ENCODE measurements at regions not wholly inside any gene's neighbourhood (a gene's known extent, or its start where the extent isn't known, plus 50 kb on each side); places are given as distances from the start of the nearest gene placed in this dataset.

GRCh38 chr16:5826332-5826731, 728.7 kb upstream of the EEF2KMT start:
- H3K36me3 Mint-ChIP-seq (ENCODE audit: low read depth): no peaks in the 10 kb centered on the region; the same call in 2 of the 3 replicates
- H3K27me3 Mint-ChIP-seq (ENCODE audit: insufficient read depth, low read depth, poor library complexity): peaks cover 2% of the 10 kb centered on the region
- TF ChIP-seq ETS1 (IDR thresholded peaks at IDR 0.05): no peak
- TF ChIP-seq POLR2AphosphoS5 (IDR thresholded peaks at IDR 0.05; ENCODE audit: low read depth): no peak
- no peak for TF ChIP-seq STAT1 (IDR thresholded peaks at IDR 0.05; ENCODE audit: unreplicated experiment)
- no peak for TF ChIP-seq ZNF114 (CRISPR knock-in tag; IDR thresholded peaks at IDR 0.05)
- no peak for TF ChIP-seq ZNF331 (CRISPR knock-in tag; IDR thresholded peaks at IDR 0.05; ENCODE audit: low read depth)
- TF ChIP-seq NANOG (IDR thresholded peaks at IDR 0.05; ENCODE audit: borderline replicate concordance): no peak
- TF ChIP-seq JUNB (IDR thresholded peaks at IDR 0.05; ENCODE audit: unreplicated experiment): no peak
- no peak for TF ChIP-seq REST (IDR thresholded peaks at IDR 0.05; ENCODE audit: unreplicated experiment)
- no peak for TF ChIP-seq CTCF (conservative IDR thresholded peaks at IDR 0.05; ENCODE audit: low read depth in 2 of 2)
- no peak for TF ChIP-seq EZH2 (IDR thresholded peaks at IDR 0.05; ENCODE audit: low read depth, unreplicated experiment)
- no peak for TF ChIP-seq CREB1 (CRISPR knock-in tag; IDR thresholded peaks at IDR 0.05; ENCODE audit: low read depth)
- TF ChIP-seq EZH2phosphoT487 (IDR thresholded peaks at IDR 0.05; ENCODE audit: unreplicated experiment): no peak
- TF ChIP-seq ZNF462 (CRISPR knock-in tag; IDR thresholded peaks at IDR 0.05): no peak

More at GRCh38 chr16:5826332-5826731, 728.7 kb upstream of the EEF2KMT start:
- H4K20me1 ChIP-seq (replicated peaks; ENCODE audit: insufficient read depth): no peaks in the 10 kb centered on the region
- no peak overlapping the region for H3K4me3 ChIP-seq
- no peaks in the 10 kb centered on the region for H3K9me2 ChIP-seq (ENCODE audit: insufficient read depth)
- no peaks in the 10 kb centered on the region for H3K27me3 ChIP-seq (ENCODE audit: insufficient read depth)
- H2AFZ ChIP-seq: no peak overlapping the region
- H3K36me3 ChIP-seq (ENCODE audit: insufficient read depth): no peaks in the 10 kb centered on the region
- ATAC-seq: no peak
- no peaks in the 10 kb centered on the region for H3F3A ChIP-seq (replicated peaks; ENCODE audit: low read depth)
- Mint-ChIP-seq H3K9me3 (no peaks in the 10 kb centered on the region), H3K27ac (no peak overlapping the region), H3K4me3 (no peak overlapping the region), H3K4me1 (peaks cover 21% of the 10 kb centered on the region)
- H3K27ac ChIP-seq (ENCODE audit: low read depth): no peak overlapping the region
- H3K79me2 ChIP-seq (replicated peaks; ENCODE audit: insufficient read depth): no peaks in the 10 kb centered on the region
- no peak overlapping the region for H3K4me2 ChIP-seq
- no peak for DNase-seq (ENCODE audit: low spot score)
- no peaks in the 10 kb centered on the region for H3K4me1 ChIP-seq (ENCODE audit: insufficient read depth)
